Choroid plexus epithelial cell (primary cell): ENCODE measurements at regions not wholly inside any gene's neighbourhood (a gene's known extent, or its start where the extent isn't known, plus 50 kb on each side); places are given as distances from the start of the nearest gene placed in this dataset.
"Not testable (repeated sequence)": the region's sequence is repeated elsewhere in the genome, so short reads cannot be mapped to it uniquely, and the experiment has no call there.

Experiments
- DNase-seq: peaks from one replicate; pipeline ENCODE4 v3.0.0-alpha.2; 2010; ENCODE audit warnings: low read depth
- H3K4me3 ChIP-seq: 2 replicates; pipeline ENCODE4 v1.5.1; 2011; ENCODE audit warnings: low read depth, mild to moderate bottlenecking, control low read depth, low read length, moderate library complexity
- TF ChIP-seq, protein P1 (sequence below): conservative IDR thresholded peaks from 2 replicates; pipeline ENCODE4 v1.5.1; 2011; ENCODE audit warnings: low read depth, mild to moderate bottlenecking, control low read depth, inconsistent platforms, low read length, moderate library complexity

DNA sequence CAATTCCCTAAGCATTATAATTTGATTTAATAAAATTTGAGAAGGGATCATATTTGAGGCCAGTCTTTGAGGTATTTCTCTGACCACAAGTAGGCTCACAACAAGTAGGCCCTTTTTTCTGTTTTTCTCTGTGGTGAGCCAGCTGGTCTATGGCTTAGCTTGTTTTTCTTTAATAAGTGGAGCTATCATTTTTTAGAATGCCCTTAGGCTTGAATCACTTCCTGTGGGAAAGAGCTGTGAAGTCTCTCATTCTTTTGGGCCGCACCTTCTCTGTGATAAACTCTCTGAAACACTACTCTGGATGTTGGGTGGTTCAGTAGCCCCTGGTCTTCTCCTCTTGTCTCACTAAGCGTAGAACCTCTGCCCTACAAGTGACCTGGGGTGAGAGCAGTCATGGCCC is 235.9 kb downstream of the SUCLG1 start:
- H3K4me3 ChIP-seq, result no peak overlapping the region
- DNase-seq, result peak; percentile 0
- TF ChIP-seq, protein P1, sequence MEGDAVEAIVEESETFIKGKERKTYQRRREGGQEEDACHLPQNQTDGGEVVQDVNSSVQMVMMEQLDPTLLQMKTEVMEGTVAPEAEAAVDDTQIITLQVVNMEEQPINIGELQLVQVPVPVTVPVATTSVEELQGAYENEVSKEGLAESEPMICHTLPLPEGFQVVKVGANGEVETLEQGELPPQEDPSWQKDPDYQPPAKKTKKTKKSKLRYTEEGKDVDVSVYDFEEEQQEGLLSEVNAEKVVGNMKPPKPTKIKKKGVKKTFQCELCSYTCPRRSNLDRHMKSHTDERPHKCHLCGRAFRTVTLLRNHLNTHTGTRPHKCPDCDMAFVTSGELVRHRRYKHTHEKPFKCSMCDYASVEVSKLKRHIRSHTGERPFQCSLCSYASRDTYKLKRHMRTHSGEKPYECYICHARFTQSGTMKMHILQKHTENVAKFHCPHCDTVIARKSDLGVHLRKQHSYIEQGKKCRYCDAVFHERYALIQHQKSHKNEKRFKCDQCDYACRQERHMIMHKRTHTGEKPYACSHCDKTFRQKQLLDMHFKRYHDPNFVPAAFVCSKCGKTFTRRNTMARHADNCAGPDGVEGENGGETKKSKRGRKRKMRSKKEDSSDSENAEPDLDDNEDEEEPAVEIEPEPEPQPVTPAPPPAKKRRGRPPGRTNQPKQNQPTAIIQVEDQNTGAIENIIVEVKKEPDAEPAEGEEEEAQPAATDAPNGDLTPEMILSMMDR, result no peak

DNA sequence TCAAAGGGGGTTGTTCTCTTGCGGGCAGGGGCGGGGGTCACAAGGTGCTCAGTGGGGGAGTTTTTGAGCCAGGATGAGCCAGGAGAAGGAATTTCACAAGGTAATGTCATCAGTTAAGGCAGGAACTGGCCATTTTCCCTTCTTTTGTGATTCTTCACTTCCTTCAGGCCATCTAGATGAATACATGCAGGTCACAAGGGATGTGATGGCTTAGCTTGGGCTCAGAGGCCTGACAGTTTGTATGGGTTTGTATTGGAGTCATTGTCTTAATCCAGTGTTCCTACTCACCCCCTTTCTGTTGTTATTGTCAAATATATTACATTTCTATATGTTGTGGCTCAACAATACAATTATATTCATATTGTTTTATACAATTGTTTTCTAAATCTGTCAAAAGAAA is 238.0 kb downstream of the SUCLG1 start:
- DNase-seq, H3K4me3 ChIP-seq: not testable (repeated sequence)

GRCh38 chr2:84217456-84217855 is 241.6 kb downstream of the SUCLG1 start:
- DNase-seq, result no peak
- TF ChIP-seq, protein P1, result no peak
- H3K4me3 ChIP-seq, result no peak overlapping the region

DNA sequence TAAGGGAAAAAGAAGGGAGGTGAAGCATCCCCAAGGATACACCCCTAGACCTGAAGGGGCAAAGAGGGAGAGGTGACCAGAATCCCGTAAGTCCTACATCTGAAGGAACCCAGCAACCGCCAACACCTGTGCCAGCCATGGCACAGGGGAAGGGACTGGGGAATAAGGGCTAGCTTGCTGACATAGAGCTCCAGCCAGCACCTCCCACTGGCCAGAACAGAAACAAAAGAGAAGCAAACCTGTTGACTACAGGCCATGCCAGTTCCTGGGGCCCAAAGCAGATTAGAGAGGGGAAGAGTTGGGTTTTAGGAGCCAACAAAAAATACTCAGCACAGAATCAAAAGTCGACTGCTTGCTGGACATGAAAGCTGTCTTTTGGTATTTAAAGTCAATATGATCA is 244.6 kb downstream of the SUCLG1 start:
- DNase-seq, result no peak
- H3K4me3 ChIP-seq, result no peak overlapping the region
- TF ChIP-seq, protein P1, result no peak

GRCh38 chr2:84212611-84213314 is 246.3 kb downstream of the SUCLG1 start:
- DNase-seq, result no peak
- TF ChIP-seq, protein P1, result no peak
- H3K4me3 ChIP-seq, result no peak overlapping the region

GRCh38 chr2:84209941-84210340 is 249.1 kb downstream of the SUCLG1 start:
- TF ChIP-seq, protein P1, result no peak
- H3K4me3 ChIP-seq, result no peak overlapping the region
- DNase-seq, result no peak

GRCh38 chr2:84204995-84205394 is 254.1 kb downstream of the SUCLG1 start:
- no peak for DNase-seq
- no peak overlapping the region for H3K4me3 ChIP-seq
- TF ChIP-seq, protein P1, result no peak
